ENCODE measurements at regions not wholly inside any gene's neighbourhood (a gene's known extent, or its start where the extent isn't known, plus 50 kb on each side); places are given as distances from the start of the nearest gene placed in this dataset.

- TF ChIP-seq, protein P1, sequence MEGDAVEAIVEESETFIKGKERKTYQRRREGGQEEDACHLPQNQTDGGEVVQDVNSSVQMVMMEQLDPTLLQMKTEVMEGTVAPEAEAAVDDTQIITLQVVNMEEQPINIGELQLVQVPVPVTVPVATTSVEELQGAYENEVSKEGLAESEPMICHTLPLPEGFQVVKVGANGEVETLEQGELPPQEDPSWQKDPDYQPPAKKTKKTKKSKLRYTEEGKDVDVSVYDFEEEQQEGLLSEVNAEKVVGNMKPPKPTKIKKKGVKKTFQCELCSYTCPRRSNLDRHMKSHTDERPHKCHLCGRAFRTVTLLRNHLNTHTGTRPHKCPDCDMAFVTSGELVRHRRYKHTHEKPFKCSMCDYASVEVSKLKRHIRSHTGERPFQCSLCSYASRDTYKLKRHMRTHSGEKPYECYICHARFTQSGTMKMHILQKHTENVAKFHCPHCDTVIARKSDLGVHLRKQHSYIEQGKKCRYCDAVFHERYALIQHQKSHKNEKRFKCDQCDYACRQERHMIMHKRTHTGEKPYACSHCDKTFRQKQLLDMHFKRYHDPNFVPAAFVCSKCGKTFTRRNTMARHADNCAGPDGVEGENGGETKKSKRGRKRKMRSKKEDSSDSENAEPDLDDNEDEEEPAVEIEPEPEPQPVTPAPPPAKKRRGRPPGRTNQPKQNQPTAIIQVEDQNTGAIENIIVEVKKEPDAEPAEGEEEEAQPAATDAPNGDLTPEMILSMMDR (conservative IDR thresholded peaks at IDR 0.05; ENCODE audit: low read length) = no peak
- TF ChIP-seq EZH2phosphoT487 (IDR thresholded peaks at IDR 0.05; ENCODE audit: borderline replicate concordance) = no peak
Observed at GRCh38 chr16:77069929-77070328, 121.1 kb upstream of the MON1B start.
